Stimulated activated effector memory CD8-positive, alpha-beta T cell treated with anti-CD3 and anti-CD28 coated beads, Interleukin-12 subunit alpha, Interleukin-12 subunit beta, amount 100 ng/mL, for 72 hours (primary cell): ENCODE measurements at regions not wholly inside any gene's neighbourhood (a gene's known extent, or its start where the extent isn't known, plus 50 kb on each side); places are given as distances from the start of the nearest gene placed in this dataset.
A peak's percentile ranks its signal among the peaks of the same experiment; 100 is the strongest.

Experiments
- ATAC-seq: fragments of 150-1000 bp; cut with Tn5 transposase; 2 replicates; pipeline ENCODE4 v1.10.0; 2021
- DNase-seq, 2 donors: peaks; one replicate each; pipeline ENCODE4 v3.0.0; 2021 to 2022; ENCODE audit warnings: low spot score in 2 of 2
- H3K27ac Mint-ChIP-seq: one replicate; pipeline ENCODE4 v1.8.0; 2022; ENCODE audit warnings: mild to moderate bottlenecking, mixed read lengths
- H3K36me3 Mint-ChIP-seq: one replicate; pipeline ENCODE4 v1.8.0; 2022; ENCODE audit warnings: mild to moderate bottlenecking, mixed read lengths
- H3K4me1 Mint-ChIP-seq: one replicate; pipeline ENCODE4 v1.8.0; 2022; ENCODE audit warnings: mixed read lengths
- H3K4me3 Mint-ChIP-seq: one replicate; pipeline ENCODE4 v1.8.0; 2022; ENCODE audit warnings: mild to moderate bottlenecking, mixed read lengths
- H3K9me3 Mint-ChIP-seq: one replicate; pipeline ENCODE4 v1.8.0; 2022; ENCODE audit warnings: mixed read lengths

- DNase-seq (peak in 1 of 2 donors; percentile 2), ATAC-seq (no peak)
- peaks cover 13% of the 10 kb centered on the region for H3K9me3 Mint-ChIP-seq
Measured at GRCh38 chr13:44125943-44126469, 246.3 kb downstream of the LACC1 start.

GRCh38 chr13:44128552-44129001 is 245.0 kb upstream of the SERP2 start:
- ATAC-seq (no peak), DNase-seq (no peak)
- Mint-ChIP-seq H3K27ac (no peak overlapping the region), H3K9me3 (peaks cover 7% of the 10 kb centered on the region), H3K36me3 (no peaks in the 10 kb centered on the region), H3K4me1 (no peaks in the 10 kb centered on the region), H3K4me3 (no peak overlapping the region)

More at GRCh38 chr13:44125943-44126469, 246.3 kb downstream of the LACC1 start:
- Mint-ChIP-seq H3K4me1 (no peaks in the 10 kb centered on the region), H3K36me3 (no peaks in the 10 kb centered on the region), H3K4me3 (no peak overlapping the region), H3K27ac (no peak overlapping the region)

GRCh38 chr13:44129418-44129817 is 244.2 kb upstream of the SERP2 start:
- Mint-ChIP-seq H3K9me3 (peaks cover under 1% of the 10 kb centered on the region), H3K27ac (no peak overlapping the region), H3K36me3 (no peaks in the 10 kb centered on the region), H3K4me1 (no peaks in the 10 kb centered on the region), H3K4me3 (no peak overlapping the region)
- no peak for ATAC-seq
- no peak for DNase-seq

GRCh38 chr13:44131069-44131614 is 242.5 kb upstream of the SERP2 start:
- no peak overlapping the region for H3K27ac Mint-ChIP-seq
- no peaks in the 10 kb centered on the region for H3K4me1 Mint-ChIP-seq
- H3K4me3 Mint-ChIP-seq: no peak overlapping the region
- no peaks in the 10 kb centered on the region for H3K36me3 Mint-ChIP-seq
- DNase-seq (no peak), ATAC-seq (no peak)
- no peaks in the 10 kb centered on the region for H3K9me3 Mint-ChIP-seq

- ATAC-seq: no peak
- Mint-ChIP-seq H3K4me3 (no peak overlapping the region), H3K27ac (no peak overlapping the region), H3K9me3 (no peaks in the 10 kb centered on the region), H3K36me3 (no peaks in the 10 kb centered on the region), H3K4me1 (peaks cover 6% of the 10 kb centered on the region)
- no peak for DNase-seq
Measured at GRCh38 chr13:44132710-44133109, 240.9 kb upstream of the SERP2 start.

GRCh38 chr13:44133626-44134025 is 240.0 kb upstream of the SERP2 start:
- Mint-ChIP-seq H3K36me3 (no peaks in the 10 kb centered on the region), H3K27ac (no peak overlapping the region), H3K4me1 (peaks cover 6% of the 10 kb centered on the region), H3K9me3 (no peaks in the 10 kb centered on the region), H3K4me3 (no peak overlapping the region)
- ATAC-seq (no peak), DNase-seq (no peak)

- peaks cover 6% of the 10 kb centered on the region for H3K4me1 Mint-ChIP-seq
- H3K36me3 Mint-ChIP-seq: no peaks in the 10 kb centered on the region
- ATAC-seq (no peak), DNase-seq (no peak)
- no peak overlapping the region for H3K27ac Mint-ChIP-seq
- H3K9me3 Mint-ChIP-seq: no peaks in the 10 kb centered on the region
- H3K4me3 Mint-ChIP-seq: no peak overlapping the region
Measured at GRCh38 chr13:44135566-44135965, 238.1 kb upstream of the SERP2 start.

- no peaks in the 10 kb centered on the region for H3K9me3 Mint-ChIP-seq
- DNase-seq (no peak), ATAC-seq (peak; percentile 40)
- no peak overlapping the region for H3K4me3 Mint-ChIP-seq
- peaks cover 13% of the 10 kb centered on the region for H3K4me1 Mint-ChIP-seq
- H3K27ac Mint-ChIP-seq: no peak overlapping the region
- no peaks in the 10 kb centered on the region for H3K36me3 Mint-ChIP-seq
Measured at GRCh38 chr13:44136696-44137268, 236.8 kb upstream of the SERP2 start.

- H3K36me3 Mint-ChIP-seq: no peaks in the 10 kb centered on the region
- H3K4me3 Mint-ChIP-seq: no peak overlapping the region
- no peak overlapping the region for H3K27ac Mint-ChIP-seq
- ATAC-seq: no peak
- H3K4me1 Mint-ChIP-seq: peaks cover 13% of the 10 kb centered on the region
- H3K9me3 Mint-ChIP-seq: no peaks in the 10 kb centered on the region
- DNase-seq: no peak
Measured at GRCh38 chr13:44137466-44137865, 236.2 kb upstream of the SERP2 start.

- Mint-ChIP-seq H3K9me3 (no peaks in the 10 kb centered on the region), H3K4me1 (peaks cover 19% of the 10 kb centered on the region), H3K4me3 (no peak overlapping the region), H3K27ac (no peak overlapping the region), H3K36me3 (no peaks in the 10 kb centered on the region)
- DNase-seq (no peak), ATAC-seq (no peak)
Measured at GRCh38 chr13:44140146-44140545, 233.5 kb upstream of the SERP2 start.

- H3K36me3 Mint-ChIP-seq: no peaks in the 10 kb centered on the region
- no peak for ATAC-seq
- H3K4me1 Mint-ChIP-seq: peaks cover 19% of the 10 kb centered on the region
- H3K4me3 Mint-ChIP-seq: peak overlapping the region; percentile 79
- peak overlapping the region; percentile 91 for H3K27ac Mint-ChIP-seq
- H3K9me3 Mint-ChIP-seq: no peaks in the 10 kb centered on the region
- peak in 1 of 2 donors; percentile 50 for DNase-seq
Measured at GRCh38 chr13:44140888-44141724, 232.5 kb upstream of the SERP2 start.

GRCh38 chr13:44141725-44142539 is 231.7 kb upstream of the SERP2 start:
- Mint-ChIP-seq H3K27ac (peak overlapping the region; percentile 91), H3K9me3 (no peaks in the 10 kb centered on the region), H3K4me1 (peaks cover 14% of the 10 kb centered on the region), H3K36me3 (no peaks in the 10 kb centered on the region), H3K4me3 (peak overlapping the region; percentile 79)
- ATAC-seq: peak; percentile 99
- DNase-seq: peak; percentile 100

- Mint-ChIP-seq H3K4me1 (peaks cover 13% of the 10 kb centered on the region), H3K36me3 (no peaks in the 10 kb centered on the region), H3K9me3 (no peaks in the 10 kb centered on the region), H3K4me3 (peak overlapping the region; percentile 79), H3K27ac (peak overlapping the region; percentile 91)
- ATAC-seq: no peak
- no peak for DNase-seq
Measured at GRCh38 chr13:44142540-44142867, 231.1 kb upstream of the SERP2 start.

GRCh38 chr13:44142941-44143665 is 230.5 kb upstream of the SERP2 start:
- Mint-ChIP-seq H3K4me3 (peak overlapping the region; percentile 79), H3K27ac (peak overlapping the region; percentile 91), H3K4me1 (peaks cover 13% of the 10 kb centered on the region), H3K36me3 (no peaks in the 10 kb centered on the region), H3K9me3 (no peaks in the 10 kb centered on the region)
- ATAC-seq: no peak
- no peak for DNase-seq
